HG03103 (cell line): ENCODE measurements at regions not wholly inside any gene's neighbourhood (a gene's known extent, or its start where the extent isn't known, plus 50 kb on each side); places are given as distances from the start of the nearest gene placed in this dataset.
"Not testable (repeated sequence)": the region's sequence is repeated elsewhere in the genome, so short reads cannot be mapped to it uniquely, and the experiment has no call there.

Experiments
- ATAC-seq: cut with Tn5 transposase; IDR thresholded peaks from one replicate; pipeline ENCODE4 v1.9.1; 2021; ENCODE audit warnings: low read depth; ENCODE audit not compliant: unreplicated experiment

GRCh38 chr1:166304131-166304530, 137.3 kb upstream of the FAM78B start:
- no peak for ATAC-seq

- no peak for ATAC-seq
Measured at GRCh38 chr1:166305371-166305770, 138.6 kb upstream of the FAM78B start.

GRCh38 chr1:166307261-166308188, 140.7 kb upstream of the FAM78B start:
- ATAC-seq: no peak

GRCh38 chr1:166316306-166316705, 149.5 kb upstream of the FAM78B start:
- ATAC-seq: not testable (repeated sequence)

- ATAC-seq: no peak
Measured at GRCh38 chr1:166322470-166322869, 155.7 kb upstream of the FAM78B start.

GRCh38 chr1:166327886-166328285, 161.1 kb upstream of the FAM78B start:
- no peak for ATAC-seq

GRCh38 chr1:166328956-166329355, 162.2 kb upstream of the FAM78B start:
- no peak for ATAC-seq

GRCh38 chr1:166330096-166330495, 163.3 kb upstream of the FAM78B start:
- ATAC-seq: no peak

- ATAC-seq: no peak
Measured at GRCh38 chr1:166338105-166338504, 171.3 kb upstream of the FAM78B start.

- no peak for ATAC-seq
Measured at GRCh38 chr1:166340709-166341108, 173.9 kb upstream of the FAM78B start.

GRCh38 chr1:166343276-166343675, 176.5 kb upstream of the FAM78B start:
- no peak for ATAC-seq

- no peak for ATAC-seq
Measured at GRCh38 chr1:166350490-166350889, 183.7 kb upstream of the FAM78B start.

- ATAC-seq: no peak
Measured at GRCh38 chr1:166351676-166352075, 184.9 kb upstream of the FAM78B start.

GRCh38 chr1:166353213-166353612, 186.4 kb upstream of the FAM78B start:
- ATAC-seq: no peak

GRCh38 chr1:166354406-166354805, 187.6 kb upstream of the FAM78B start:
- no peak for ATAC-seq

GRCh38 chr1:166365081-166365480, 198.3 kb upstream of the FAM78B start:
- ATAC-seq: no peak

- no peak for ATAC-seq
Measured at GRCh38 chr1:166368030-166368429, 201.2 kb upstream of the FAM78B start.

- ATAC-seq: no peak
Measured at GRCh38 chr1:166377896-166378295, 211.1 kb upstream of the FAM78B start.

- ATAC-seq: no peak
Measured at GRCh38 chr1:166378805-166379204, 212.0 kb upstream of the FAM78B start.

GRCh38 chr1:166379447-166379846, 212.6 kb upstream of the FAM78B start:
- ATAC-seq: no peak

GRCh38 chr1:166383137-166383536, 216.3 kb upstream of the FAM78B start:
- ATAC-seq: no peak

GRCh38 chr1:166383635-166384346, 217.0 kb upstream of the FAM78B start:
- no peak for ATAC-seq
